Loucy (cell line): ENCODE measurements at regions not wholly inside any gene's neighbourhood (a gene's known extent, or its start where the extent isn't known, plus 50 kb on each side); places are given as distances from the start of the nearest gene placed in this dataset.
"Not testable (repeated sequence)": the region's sequence is repeated elsewhere in the genome, so short reads cannot be mapped to it uniquely, and the experiment has no call there.

Experiments
- CTCF ChIP-seq: fragments of 200-600 bp; sonication (generic); conservative IDR thresholded peaks from 2 replicates; pipeline ENCODE4 v1.5.1; 2014; ENCODE audit warnings: mild to moderate bottlenecking, antibody characterized with exemption, low read length
- EZH2phosphoT487 ChIP-seq: fragments of 200-600 bp; IDR thresholded peaks from 2 replicates; pipeline ENCODE4 v1.6.1; 2018; ENCODE audit warnings: antibody characterized with exemption, mild to moderate bottlenecking, moderate library complexity, borderline replicate concordance

- TF ChIP-seq EZH2phosphoT487, CTCF: not testable (repeated sequence)
These were observed 149.4 kb upstream of the FAT1 start for GRCh38 chr4:186873095-186873494.
